MG63 (cell line): ENCODE measurements at regions not wholly inside any gene's neighbourhood (a gene's known extent, or its start where the extent isn't known, plus 50 kb on each side); places are given as distances from the start of the nearest gene placed in this dataset.

ENCODE experiments used
- DNase-seq: peaks from one replicate; pipeline ENCODE4 v3.0.0-alpha.2; 2020
- H3K27me3 ChIP-seq: fragments of 250-450 bp; sonication (Bioruptor Pico); 2 replicates; pipeline ENCODE4 v1.5.1; 2020; ENCODE audit warnings: mild to moderate bottlenecking, moderate library complexity
- H3K36me3 ChIP-seq: fragments of 250-450 bp; sonication (Bioruptor Pico); 2 replicates; pipeline ENCODE4 v1.5.1; 2020; ENCODE audit warnings: mild to moderate bottlenecking, moderate library complexity
- H3K4me3 ChIP-seq: fragments of 250-450 bp; sonication (Bioruptor Pico); 2 replicates; pipeline ENCODE4 v1.5.1; 2020; ENCODE audit warnings: mild to moderate bottlenecking, moderate library complexity
- H3K9me3 ChIP-seq: fragments of 250-450 bp; sonication (Bioruptor Pico); 2 replicates; pipeline ENCODE4 v1.5.1; 2020; ENCODE audit warnings: mild to moderate bottlenecking, moderate library complexity

GRCh38 chrX:115448146-115448545 lies 112.8 kb upstream of the PLS3 start:
- H3K9me3 ChIP-seq, result no peaks in the 10 kb centered on the region
- DNase-seq, result no peak
- H3K4me3 ChIP-seq, result no peak overlapping the region
- no peaks in the 10 kb centered on the region for H3K27me3 ChIP-seq
- H3K36me3 ChIP-seq, result no peaks in the 10 kb centered on the region

DNA sequence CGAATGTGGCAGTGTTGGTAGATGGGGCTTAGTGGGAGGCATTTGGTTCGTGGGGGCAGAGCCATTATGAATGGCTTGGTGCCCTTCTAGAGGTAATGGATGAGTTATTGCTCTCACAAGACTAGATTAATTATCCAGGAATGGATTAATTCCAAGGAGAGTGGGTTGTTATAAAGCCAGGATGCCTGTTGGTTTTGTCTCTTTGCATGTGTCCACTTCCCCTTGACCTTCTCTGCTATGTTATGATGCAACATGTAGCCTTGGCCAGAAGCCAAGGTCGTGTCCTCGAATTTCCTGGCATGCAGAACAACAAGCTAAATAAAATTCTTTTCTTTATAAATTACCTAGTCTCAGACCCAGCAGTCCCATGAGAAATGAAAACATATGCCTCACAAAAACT lies 111.2 kb upstream of the PLS3 start:
- H3K27me3 ChIP-seq, result no peaks in the 10 kb centered on the region
- no peaks in the 10 kb centered on the region for H3K36me3 ChIP-seq
- DNase-seq, result peak; percentile 14
- H3K4me3 ChIP-seq, result no peak overlapping the region
- no peaks in the 10 kb centered on the region for H3K9me3 ChIP-seq

GRCh38 chrX:115452251-115452650 lies 108.7 kb upstream of the PLS3 start:
- Histone ChIP-seq H3K4me3 (no peak overlapping the region), H3K36me3 (no peaks in the 10 kb centered on the region), H3K9me3 (no peaks in the 10 kb centered on the region), H3K27me3 (no peaks in the 10 kb centered on the region)
- DNase-seq, result no peak

DNA sequence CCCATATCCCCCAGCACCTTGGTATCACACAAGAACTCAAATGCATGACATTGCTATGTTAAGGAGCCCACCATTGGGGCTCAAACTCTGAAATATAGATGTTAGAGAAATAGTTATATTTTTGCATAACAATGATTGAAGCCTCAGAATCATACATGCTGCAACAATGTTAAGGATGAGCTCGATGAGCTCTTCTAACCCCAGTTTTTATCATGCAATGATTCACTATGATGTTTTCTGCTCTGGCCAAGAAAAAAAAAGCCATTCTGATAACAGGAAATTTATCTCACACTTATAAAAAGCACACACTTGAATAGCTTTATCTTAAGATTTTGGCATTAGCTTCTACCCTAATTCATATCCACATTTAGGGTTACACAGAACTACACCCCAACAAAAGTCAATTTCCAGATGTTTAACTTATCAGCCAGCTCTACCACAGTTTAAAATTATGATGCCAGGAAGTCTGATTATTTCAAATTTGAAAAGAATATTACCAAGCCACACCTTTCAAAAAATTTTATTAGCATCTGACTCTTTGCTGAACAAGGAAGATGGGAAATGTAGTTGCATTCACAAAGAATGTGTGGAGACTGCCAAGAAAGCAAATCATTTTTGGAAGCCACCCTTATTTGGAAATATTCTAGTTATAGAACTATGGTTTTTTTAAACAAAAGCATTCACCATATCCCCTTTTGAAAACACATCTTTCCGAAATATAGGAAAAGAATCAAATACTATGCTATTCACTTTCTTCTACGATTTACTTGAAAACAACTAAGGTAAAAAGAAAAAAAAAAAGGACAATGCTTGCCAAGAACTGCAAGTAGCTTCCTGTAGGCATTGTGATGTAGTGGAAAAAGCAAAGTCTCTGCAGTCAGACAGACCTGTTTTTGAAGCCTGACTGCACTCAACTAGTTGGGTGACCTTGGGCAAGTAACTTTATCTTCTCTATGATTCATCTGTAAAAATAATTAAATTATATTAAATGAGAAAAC lies 100.8 kb upstream of the PLS3 start:
- peak; percentile 9 for DNase-seq
- no peaks in the 10 kb centered on the region for H3K27me3 ChIP-seq
- no peak overlapping the region for H3K4me3 ChIP-seq

GRCh38 chrX:115462406-115462805 lies 98.6 kb upstream of the PLS3 start:
- H3K9me3 ChIP-seq, result no peaks in the 10 kb centered on the region
- H3K36me3 ChIP-seq, result no peaks in the 10 kb centered on the region
- no peak for DNase-seq
- no peaks in the 10 kb centered on the region for H3K27me3 ChIP-seq
- H3K4me3 ChIP-seq, result no peak overlapping the region

More for the DNA sequence above, 100.8 kb upstream of the PLS3 start:
- Histone ChIP-seq H3K36me3 (no peaks in the 10 kb centered on the region), H3K9me3 (no peaks in the 10 kb centered on the region)

DNA sequence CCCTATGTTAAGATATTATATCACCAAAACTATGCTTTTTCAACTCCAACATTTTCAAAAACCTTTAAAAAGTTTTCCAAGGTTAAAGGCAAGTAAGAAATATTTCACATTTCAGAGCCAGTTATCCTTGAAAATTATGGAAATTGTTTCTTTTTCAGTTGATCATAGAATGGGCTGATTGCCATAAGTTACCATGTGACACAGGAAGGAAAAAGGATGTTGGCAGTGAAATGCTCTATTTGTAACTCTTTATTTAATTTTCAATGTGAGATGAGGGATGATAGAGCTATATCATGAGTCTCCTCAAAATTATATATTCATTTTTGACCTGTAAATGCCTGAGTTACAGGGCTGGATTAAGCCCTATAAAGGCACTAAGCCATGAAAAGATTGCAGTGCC lies 93.0 kb upstream of the PLS3 start:
- Histone ChIP-seq H3K27me3 (no peaks in the 10 kb centered on the region), H3K4me3 (no peak overlapping the region), H3K36me3 (no peaks in the 10 kb centered on the region), H3K9me3 (no peaks in the 10 kb centered on the region)
- DNase-seq, result no peak

DNA sequence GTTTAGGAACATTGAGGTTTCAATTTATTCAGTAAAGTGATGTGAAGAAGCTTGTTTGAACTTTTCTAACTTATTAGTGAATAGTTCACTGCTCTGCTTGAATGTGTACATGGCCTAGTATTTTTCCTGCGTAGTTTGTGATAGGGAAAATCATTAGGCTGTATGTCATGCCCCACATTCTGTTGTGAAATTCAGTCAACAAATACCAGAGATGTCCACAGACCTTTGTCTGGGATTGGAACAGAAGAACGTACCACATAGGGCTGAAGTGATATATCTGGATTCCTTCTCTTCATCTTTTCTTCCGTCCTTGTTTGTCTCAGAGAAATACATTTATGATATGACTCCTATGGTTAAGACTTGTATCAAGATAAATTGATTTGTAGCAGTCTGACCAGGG lies 88.8 kb upstream of the PLS3 start:
- Histone ChIP-seq H3K4me3 (no peak overlapping the region), H3K27me3 (no peaks in the 10 kb centered on the region), H3K9me3 (no peaks in the 10 kb centered on the region), H3K36me3 (no peaks in the 10 kb centered on the region)
- no peak for DNase-seq

GRCh38 chrX:115486510-115486909 lies 74.5 kb upstream of the PLS3 start:
- H3K36me3 ChIP-seq, result no peaks in the 10 kb centered on the region
- no peaks in the 10 kb centered on the region for H3K9me3 ChIP-seq
- no peaks in the 10 kb centered on the region for H3K27me3 ChIP-seq
- no peak for DNase-seq
- no peak overlapping the region for H3K4me3 ChIP-seq

DNA sequence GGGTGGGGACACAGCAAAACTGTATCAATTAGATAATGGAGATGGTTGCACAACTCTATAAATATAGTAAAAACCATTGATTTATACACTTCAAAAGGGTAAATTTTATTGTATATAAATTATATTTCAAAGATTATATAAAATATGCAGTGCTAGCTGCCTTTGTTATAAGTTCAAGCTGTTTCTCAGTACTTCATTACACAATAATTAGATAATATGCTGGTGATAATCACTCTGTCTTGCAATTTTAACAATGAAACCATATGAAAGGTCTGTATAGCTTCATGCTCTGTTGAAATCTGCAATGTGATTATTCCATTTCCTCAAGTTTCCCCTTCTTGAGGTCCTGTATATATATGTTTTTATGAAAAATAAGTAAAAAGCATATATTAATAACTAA lies 73.4 kb upstream of the PLS3 start:
- no peak overlapping the region for H3K4me3 ChIP-seq
- no peaks in the 10 kb centered on the region for H3K36me3 ChIP-seq
- H3K27me3 ChIP-seq, result no peaks in the 10 kb centered on the region
- no peak for DNase-seq
- no peaks in the 10 kb centered on the region for H3K9me3 ChIP-seq

DNA sequence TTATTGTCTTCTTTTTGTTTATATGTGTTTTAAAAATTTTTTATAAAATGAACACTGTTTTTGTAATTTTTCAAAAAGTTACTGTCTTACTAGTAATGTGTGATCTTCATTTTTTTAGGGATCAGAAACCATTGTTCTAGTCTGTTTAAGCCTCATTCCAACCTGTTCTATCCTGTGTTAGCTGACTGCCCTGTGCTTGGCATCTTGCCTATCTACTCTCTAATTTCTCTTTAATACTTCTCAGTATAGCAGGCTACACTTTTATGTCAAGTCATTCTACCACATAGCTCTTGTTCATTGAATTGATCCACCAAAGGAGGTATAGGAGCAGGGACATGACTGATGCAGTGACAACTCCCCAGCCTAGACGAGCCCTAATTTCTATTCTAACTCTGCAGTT lies 70.2 kb upstream of the PLS3 start:
- no peak for DNase-seq
- H3K27me3 ChIP-seq, result no peaks in the 10 kb centered on the region
- H3K4me3 ChIP-seq, result no peak overlapping the region
- H3K36me3 ChIP-seq, result no peaks in the 10 kb centered on the region
- no peaks in the 10 kb centered on the region for H3K9me3 ChIP-seq

DNA sequence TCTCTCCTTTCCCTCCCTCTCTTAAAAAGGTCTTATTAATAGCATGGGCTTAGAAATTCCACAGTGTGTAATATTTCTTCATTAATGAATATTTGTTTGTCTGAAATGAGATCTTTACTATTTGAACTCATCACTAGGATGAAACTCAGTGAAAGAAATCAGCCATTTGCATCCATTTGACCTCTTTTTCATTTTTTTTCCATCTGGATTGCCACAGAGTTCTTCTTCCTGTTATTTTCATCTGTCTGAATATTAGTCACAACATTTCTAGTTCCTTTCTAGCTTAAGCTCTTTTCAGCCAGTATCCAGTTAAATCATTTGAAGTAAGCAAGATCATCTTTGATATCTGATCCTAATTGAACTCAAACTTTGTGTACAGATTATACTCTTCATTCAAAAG lies 69.2 kb upstream of the PLS3 start:
- H3K36me3 ChIP-seq, result no peaks in the 10 kb centered on the region
- no peaks in the 10 kb centered on the region for H3K27me3 ChIP-seq
- no peak overlapping the region for H3K4me3 ChIP-seq
- no peak for DNase-seq
- H3K9me3 ChIP-seq, result no peaks in the 10 kb centered on the region

GRCh38 chrX:115493015-115493414 lies 68.0 kb upstream of the PLS3 start:
- H3K4me3 ChIP-seq, result no peak overlapping the region
- no peak for DNase-seq
- no peaks in the 10 kb centered on the region for H3K9me3 ChIP-seq
- H3K27me3 ChIP-seq, result no peaks in the 10 kb centered on the region
- no peaks in the 10 kb centered on the region for H3K36me3 ChIP-seq

- Histone ChIP-seq H3K4me3 (no peak overlapping the region), H3K27me3 (no peaks in the 10 kb centered on the region), H3K9me3 (no peaks in the 10 kb centered on the region), H3K36me3 (no peaks in the 10 kb centered on the region)
- no peak for DNase-seq
These were observed 66.8 kb upstream of the PLS3 start for GRCh38 chrX:115494161-115494560.

DNA sequence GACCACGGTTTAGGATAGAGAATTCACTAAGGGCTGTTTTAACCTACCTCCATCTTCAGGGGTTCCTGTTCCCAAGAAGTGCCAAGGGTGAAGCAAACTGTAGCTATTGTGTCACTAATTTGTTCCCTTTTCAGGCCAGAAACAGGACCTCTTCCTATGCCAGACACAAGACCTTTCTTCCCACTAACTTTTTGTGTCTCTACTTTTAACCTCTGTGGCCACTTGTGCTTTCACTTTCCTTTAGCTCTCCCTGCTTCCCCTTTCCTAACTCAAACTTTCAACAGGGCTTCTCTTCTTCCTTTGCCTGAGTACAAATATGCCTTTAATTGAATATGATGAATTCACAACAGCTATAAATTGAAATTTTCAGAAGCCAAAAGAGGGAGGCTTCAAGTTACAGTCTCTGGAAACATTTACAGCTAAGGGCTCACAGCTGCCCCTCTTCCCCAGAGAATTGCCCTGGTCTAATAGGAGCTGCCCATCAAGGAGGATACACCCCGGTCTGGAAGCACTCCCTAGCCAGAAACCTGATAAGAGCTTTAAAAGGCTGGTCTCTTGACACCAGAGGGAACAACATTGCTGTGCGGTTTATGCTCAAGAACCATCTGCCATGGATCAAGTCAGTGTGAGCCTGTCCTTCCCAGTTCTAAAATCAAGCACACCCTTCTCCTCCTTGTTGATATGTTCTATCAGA lies 61.7 kb upstream of the PLS3 start:
- Histone ChIP-seq H3K36me3 (no peaks in the 10 kb centered on the region), H3K9me3 (no peaks in the 10 kb centered on the region), H3K27me3 (no peaks in the 10 kb centered on the region), H3K4me3 (no peak overlapping the region)
- DNase-seq, result no peak

DNA sequence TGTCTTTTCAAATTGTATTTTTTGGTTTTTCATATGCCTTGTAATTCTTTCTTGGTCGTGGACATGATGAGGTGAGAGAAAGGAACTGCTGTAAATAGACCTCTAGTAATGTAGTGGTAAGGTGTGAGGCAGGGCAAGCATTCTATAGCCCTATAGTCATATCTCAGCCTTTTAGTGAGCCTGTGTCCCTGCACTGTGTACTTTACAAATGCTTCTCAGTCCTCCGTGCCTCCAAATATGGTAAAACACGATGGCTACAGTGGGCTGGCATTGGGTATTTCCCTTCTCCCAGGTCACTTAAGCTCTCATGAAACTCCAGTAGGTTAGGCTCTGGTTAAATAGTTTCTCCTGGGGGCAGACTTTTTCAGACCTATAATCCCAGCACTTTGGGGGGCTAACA lies 57.9 kb upstream of the PLS3 start:
- Histone ChIP-seq H3K27me3 (no peaks in the 10 kb centered on the region), H3K36me3 (no peaks in the 10 kb centered on the region), H3K9me3 (no peaks in the 10 kb centered on the region), H3K4me3 (no peak overlapping the region)
- DNase-seq, result no peak

DNA sequence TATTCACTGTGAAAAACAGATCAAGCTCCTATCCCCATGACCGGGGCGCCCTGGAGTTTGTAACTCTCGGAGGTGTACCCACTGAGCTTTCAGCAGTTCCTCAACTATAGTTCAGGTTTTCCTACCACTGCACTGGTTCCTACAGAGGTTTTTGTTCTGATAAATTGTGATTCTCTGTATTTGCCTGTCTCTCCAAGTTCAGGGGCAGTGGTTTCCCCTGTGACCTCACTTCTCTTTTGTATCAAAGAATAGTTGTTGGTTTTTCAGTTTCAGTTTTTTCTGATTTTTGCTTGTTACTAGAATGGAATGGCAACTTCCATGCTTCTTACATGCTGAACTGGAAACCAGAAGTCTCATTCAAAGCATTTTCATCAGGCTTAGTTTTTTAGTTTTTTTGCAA lies 56.8 kb upstream of the PLS3 start:
- Histone ChIP-seq H3K4me3 (no peak overlapping the region), H3K27me3 (no peaks in the 10 kb centered on the region), H3K36me3 (no peaks in the 10 kb centered on the region), H3K9me3 (no peaks in the 10 kb centered on the region)
- no peak for DNase-seq
